ENCODE measurements at regions not wholly inside any gene's neighbourhood (a gene's known extent, or its start where the extent isn't known, plus 50 kb on each side); places are given as distances from the start of the nearest gene placed in this dataset.
"Not testable (repeated sequence)": the region's sequence is repeated elsewhere in the genome, so short reads cannot be mapped to it uniquely, and the experiment has no call there.

GRCh38 chr11:134496058-134496457, 84.0 kb upstream of the B3GAT1 start:
- H3K18ac ChIP-seq (ENCODE audit: extremely low read depth, low read length); H4K8ac ChIP-seq (ENCODE audit: extremely low read depth, insufficient read depth, low read length); H2BK12ac ChIP-seq (ENCODE audit: low read depth, low read length); H3K9me3 ChIP-seq (ENCODE audit: insufficient read depth in 2 of 2, low read depth in 1 of 2, low read length in 1 of 2); H3K56ac ChIP-seq (replicated peaks; ENCODE audit: insufficient read length, low read depth, low read length); H3K23me2 ChIP-seq (ENCODE audit: low read depth, low read length); H4K20me1 ChIP-seq (replicated peaks in 1 of 2; ENCODE audit: control insufficient read depth in 1 of 2, insufficient read depth in 2 of 2, low read length in 2 of 2); H2BK20ac ChIP-seq (ENCODE audit: low read length); H3K27me3 ChIP-seq (replicated peaks in 1 of 4; ENCODE audit: control insufficient read depth in 3 of 4, extremely low read depth in 1 of 4, insufficient read depth in 3 of 4, low read length in 3 of 4); FAIRE-seq; H3K4me1 ChIP-seq (replicated peaks in 1 of 4; ENCODE audit: control insufficient read depth in 3 of 4, insufficient read depth in 4 of 4, low read length in 3 of 4); H4K91ac ChIP-seq (replicated peaks; ENCODE audit: insufficient read length, low read length); H3K79me2 ChIP-seq (ENCODE audit: control insufficient read depth in 1 of 2, insufficient read depth in 2 of 2, low read length in 2 of 2); H3K36me3 ChIP-seq (ENCODE audit: control insufficient read depth in 2 of 4, insufficient read depth in 4 of 4, low read length in 3 of 4); H2BK5ac ChIP-seq (ENCODE audit: low read depth, low read length); H3K4ac ChIP-seq (replicated peaks; ENCODE audit: insufficient read length, low read depth, low read length); H3K4me3 ChIP-seq (ENCODE audit: extremely low read depth in 1 of 4, insufficient read depth in 2 of 4, low read depth in 3 of 4, low read length in 4 of 4); H2BK15ac ChIP-seq (ENCODE audit: low read length); H3K23ac ChIP-seq (ENCODE audit: insufficient read length); H3K79me1 ChIP-seq (ENCODE audit: low read depth, low read length); H3K9ac ChIP-seq (replicated peaks in 1 of 4; ENCODE audit: extremely low read depth in 1 of 4, low read depth in 3 of 4, low read length in 3 of 4); H3K14ac ChIP-seq (ENCODE audit: insufficient read length); H3K4me2 ChIP-seq (ENCODE audit: insufficient read depth in 1 of 2, low read depth in 2 of 2, low read length in 2 of 2); H2AFZ ChIP-seq (ENCODE audit: low read length); H4K5ac ChIP-seq (ENCODE audit: insufficient read length, low read depth, low read length); H3K27ac ChIP-seq (ENCODE audit: low read depth, low read length); H2AK5ac ChIP-seq (ENCODE audit: low read depth, low read length); CTCF ChIA-PET (ENCODE audit: partially characterized antibody); DNase-seq (ENCODE audit: low read depth in 1 of 2, low spot score in 2 of 2); POLR2A ChIA-PET (ENCODE audit: partially characterized antibody); H2BK120ac ChIP-seq (replicated peaks; ENCODE audit: low read depth, low read length): not testable (repeated sequence)
- WGBS, 2 experiments (ENCODE audit: extremely low coverage in 1 of 2, insufficient coverage in 1 of 2, insufficient read length in 1 of 2, insufficient replicate concordance in 2 of 2, low coverage in 1 of 2, low lambda C conversion rate in 2 of 2, missing lambda C conversion rate in 1 of 2) = 85% methylated on average over 2 of the region's 2 CpGs; no CpG with 5 or more reads in 1 of the 2 experiments

- CTCF ChIA-PET (ENCODE audit: partially characterized antibody); H3K4ac ChIP-seq (replicated peaks; ENCODE audit: insufficient read length, low read depth, low read length); H2BK15ac ChIP-seq (ENCODE audit: low read length); H3K79me2 ChIP-seq (ENCODE audit: control insufficient read depth in 1 of 2, insufficient read depth in 2 of 2, low read length in 2 of 2); H2AFZ ChIP-seq (ENCODE audit: low read length); H3K9me3 ChIP-seq (ENCODE audit: insufficient read depth in 2 of 2, low read depth in 1 of 2, low read length in 1 of 2); H3K4me3 ChIP-seq (ENCODE audit: extremely low read depth in 1 of 4, insufficient read depth in 2 of 4, low read depth in 3 of 4, low read length in 4 of 4); H3K23me2 ChIP-seq (ENCODE audit: low read depth, low read length); H4K91ac ChIP-seq (replicated peaks; ENCODE audit: insufficient read length, low read length); H2BK120ac ChIP-seq (replicated peaks; ENCODE audit: low read depth, low read length); H3K14ac ChIP-seq (ENCODE audit: insufficient read length); H3K9ac ChIP-seq (replicated peaks in 1 of 4; ENCODE audit: extremely low read depth in 1 of 4, low read depth in 3 of 4, low read length in 3 of 4); H2AK5ac ChIP-seq (ENCODE audit: low read depth, low read length); DNase-seq (ENCODE audit: low read depth in 1 of 2, low spot score in 2 of 2); H2BK5ac ChIP-seq (ENCODE audit: low read depth, low read length); H3K18ac ChIP-seq (ENCODE audit: extremely low read depth, low read length); H3K36me3 ChIP-seq (ENCODE audit: control insufficient read depth in 2 of 4, insufficient read depth in 4 of 4, low read length in 3 of 4); H3K27me3 ChIP-seq (replicated peaks in 1 of 4; ENCODE audit: control insufficient read depth in 3 of 4, extremely low read depth in 1 of 4, insufficient read depth in 3 of 4, low read length in 3 of 4); POLR2A ChIA-PET (ENCODE audit: partially characterized antibody); H3K79me1 ChIP-seq (ENCODE audit: low read depth, low read length); H3K4me1 ChIP-seq (replicated peaks in 1 of 4; ENCODE audit: control insufficient read depth in 3 of 4, insufficient read depth in 4 of 4, low read length in 3 of 4); H4K5ac ChIP-seq (ENCODE audit: insufficient read length, low read depth, low read length); FAIRE-seq; H2BK12ac ChIP-seq (ENCODE audit: low read depth, low read length); H3K4me2 ChIP-seq (ENCODE audit: insufficient read depth in 1 of 2, low read depth in 2 of 2, low read length in 2 of 2); H4K8ac ChIP-seq (ENCODE audit: extremely low read depth, insufficient read depth, low read length); H4K20me1 ChIP-seq (replicated peaks in 1 of 2; ENCODE audit: control insufficient read depth in 1 of 2, insufficient read depth in 2 of 2, low read length in 2 of 2); H3K27ac ChIP-seq (ENCODE audit: low read depth, low read length); H3K23ac ChIP-seq (ENCODE audit: insufficient read length); H3K56ac ChIP-seq (replicated peaks; ENCODE audit: insufficient read length, low read depth, low read length); H2BK20ac ChIP-seq (ENCODE audit: low read length): not testable (repeated sequence)
- whole genome bisulfite sequencing, 2 experiments (ENCODE audit: extremely low coverage in 1 of 2, insufficient coverage in 1 of 2, insufficient read length in 1 of 2, insufficient replicate concordance in 2 of 2, low coverage in 1 of 2, low lambda C conversion rate in 2 of 2, missing lambda C conversion rate in 1 of 2) = 92% methylated on average over 2 of the region's 2 CpGs; no CpG with 5 or more reads in 1 of the 2 experiments
Measured at GRCh38 chr11:134494395-134494794, 82.4 kb upstream of the B3GAT1 start.
